HG02885 (cell line): ENCODE measurements at regions not wholly inside any gene's neighbourhood (a gene's known extent, or its start where the extent isn't known, plus 50 kb on each side); places are given as distances from the start of the nearest gene placed in this dataset.

Experiments used
- ATAC-seq: cut with Tn5 transposase; IDR thresholded peaks from one replicate; pipeline ENCODE4 v1.9.1; 2021; ENCODE audit warnings: mild to moderate bottlenecking; ENCODE audit not compliant: unreplicated experiment, poor library complexity

- no peak for ATAC-seq
Observed at GRCh38 chr2:56444339-56444738, 260.5 kb downstream of the CCDC85A start.

- no peak for ATAC-seq
Observed at GRCh38 chr2:56448403-56449001, 264.7 kb downstream of the CCDC85A start.

DNA sequence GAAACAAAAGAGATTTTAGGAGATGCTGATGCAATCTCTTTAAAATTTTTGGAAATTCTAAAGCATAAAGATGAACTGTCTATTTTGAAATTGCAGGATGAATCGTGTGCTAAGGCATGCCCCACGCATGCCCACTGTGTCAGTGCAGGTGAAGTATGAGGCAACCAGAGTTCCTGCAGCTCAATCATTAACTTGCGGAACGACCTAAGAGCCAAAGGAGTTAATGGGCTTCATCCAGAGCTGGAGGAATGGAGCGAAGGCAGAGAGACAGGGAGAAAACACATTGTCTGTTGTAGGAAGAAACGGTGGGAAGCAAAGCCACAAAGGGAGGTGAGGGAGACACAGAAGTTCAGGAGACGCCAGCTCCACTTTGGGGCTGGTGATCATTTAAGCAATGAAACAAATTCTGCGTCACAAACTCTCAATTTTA lies 265.2 kb downstream of the CCDC85A start:
- ATAC-seq: no peak

DNA sequence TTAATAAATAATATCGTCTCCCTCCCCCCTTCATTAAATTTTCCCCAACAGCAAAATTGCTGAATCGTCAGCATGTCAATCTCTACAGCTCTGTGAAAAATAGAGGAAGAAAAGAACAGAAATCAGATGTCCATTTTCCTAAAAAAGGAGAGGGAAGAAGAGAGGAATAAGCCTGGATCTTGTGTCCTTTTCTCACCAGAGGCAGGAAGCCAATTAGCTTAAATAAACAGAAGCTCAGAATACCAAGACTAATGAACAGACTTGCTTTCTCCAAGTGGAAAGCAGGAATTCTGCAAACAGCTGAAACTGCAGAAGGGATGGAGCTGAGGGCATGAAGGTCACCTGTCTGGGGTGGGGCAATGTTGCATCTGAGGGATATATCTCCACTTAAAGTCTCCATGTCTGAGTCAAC lies 265.7 kb downstream of the CCDC85A start:
- no peak for ATAC-seq

GRCh38 chr2:56450047-56450446 lies 266.3 kb downstream of the CCDC85A start:
- ATAC-seq: no peak

- no peak for ATAC-seq
Observed at GRCh38 chr2:56450772-56451171, 267.0 kb downstream of the CCDC85A start.

- ATAC-seq: no peak
Observed at GRCh38 chr2:56455642-56456041, 271.9 kb downstream of the CCDC85A start.

- no peak for ATAC-seq
Observed at GRCh38 chr2:56456791-56457190, 273.0 kb downstream of the CCDC85A start.

DNA sequence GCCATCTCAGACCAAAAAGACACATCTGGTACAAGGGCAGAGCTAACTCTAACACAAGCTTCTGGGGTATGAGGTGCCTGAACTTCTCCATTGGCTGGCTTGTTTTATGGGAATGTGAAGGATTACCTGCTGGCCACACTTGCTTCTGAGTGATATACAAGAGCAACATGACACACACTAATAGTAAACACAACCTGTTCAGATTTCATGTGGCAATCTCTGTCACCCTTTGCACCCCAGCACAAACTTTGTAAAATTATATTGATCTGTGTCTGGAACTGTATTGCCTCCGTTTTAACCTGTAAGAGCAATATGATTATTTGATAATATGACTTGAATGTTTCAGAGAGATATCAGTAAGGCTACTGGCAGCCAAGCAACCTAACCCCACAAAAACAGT lies 276.7 kb downstream of the CCDC85A start:
- ATAC-seq: no peak

GRCh38 chr2:56464066-56464465 lies 280.3 kb downstream of the CCDC85A start:
- ATAC-seq: no peak

- no peak for ATAC-seq
Observed at GRCh38 chr2:56464613-56465012, 280.8 kb downstream of the CCDC85A start.

GRCh38 chr2:56465491-56465890 lies 281.7 kb downstream of the CCDC85A start:
- no peak for ATAC-seq

DNA sequence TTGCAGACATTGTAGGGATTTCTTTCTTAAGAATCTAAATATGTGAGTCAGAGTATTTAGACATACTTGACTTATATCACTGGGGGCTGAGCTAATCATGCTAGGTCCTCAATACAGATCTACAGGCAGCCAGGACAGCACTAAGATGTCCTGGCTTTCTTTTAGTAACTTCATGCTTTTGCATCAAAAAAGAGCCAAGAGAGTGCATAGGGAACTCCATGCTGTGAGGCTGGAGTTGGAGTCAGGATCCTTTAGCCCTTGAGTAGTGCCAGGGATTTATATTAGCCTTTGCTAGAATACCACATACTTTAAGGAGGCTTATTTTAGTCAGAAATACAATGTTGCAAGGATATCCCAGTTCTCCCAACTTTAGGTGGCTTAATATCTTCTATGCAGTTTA lies 289.7 kb downstream of the CCDC85A start:
- no peak for ATAC-seq

DNA sequence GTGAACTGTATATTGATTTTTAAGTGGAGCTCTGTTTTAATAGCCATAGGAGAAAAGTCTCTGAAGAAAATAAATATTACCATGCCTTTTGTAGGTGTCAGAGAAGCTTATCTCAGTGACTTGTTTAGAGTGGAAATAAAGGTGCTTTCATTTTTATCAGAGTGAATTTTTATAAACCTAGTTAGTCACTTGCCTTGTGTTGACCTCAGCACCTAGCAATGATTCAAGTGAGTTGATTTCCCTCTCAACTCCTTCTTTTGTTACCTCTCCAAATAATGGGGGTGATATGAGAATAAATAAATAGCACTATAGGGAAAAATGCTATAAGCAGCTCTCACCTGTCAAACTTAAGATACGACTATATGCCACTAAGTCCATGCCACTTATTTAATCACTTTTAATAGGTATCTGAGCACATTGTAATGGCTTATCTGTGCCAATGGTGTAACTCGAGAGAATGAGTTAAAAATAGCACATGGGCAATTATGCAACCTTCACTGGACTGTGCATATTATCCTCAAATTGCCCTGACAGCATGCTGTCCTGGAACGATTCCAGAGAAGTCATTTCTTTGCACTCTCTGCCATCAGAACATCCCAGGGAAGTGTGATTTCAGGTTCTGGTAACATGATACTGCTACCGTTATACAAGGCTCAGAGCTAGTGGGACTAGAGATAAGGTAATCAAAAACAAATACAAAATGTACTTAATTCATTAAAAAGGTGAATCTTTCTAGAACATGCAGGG lies 290.8 kb downstream of the CCDC85A start:
- ATAC-seq: no peak

- ATAC-seq: no peak
Observed at GRCh38 chr2:56475191-56475590, 291.4 kb downstream of the CCDC85A start.

DNA sequence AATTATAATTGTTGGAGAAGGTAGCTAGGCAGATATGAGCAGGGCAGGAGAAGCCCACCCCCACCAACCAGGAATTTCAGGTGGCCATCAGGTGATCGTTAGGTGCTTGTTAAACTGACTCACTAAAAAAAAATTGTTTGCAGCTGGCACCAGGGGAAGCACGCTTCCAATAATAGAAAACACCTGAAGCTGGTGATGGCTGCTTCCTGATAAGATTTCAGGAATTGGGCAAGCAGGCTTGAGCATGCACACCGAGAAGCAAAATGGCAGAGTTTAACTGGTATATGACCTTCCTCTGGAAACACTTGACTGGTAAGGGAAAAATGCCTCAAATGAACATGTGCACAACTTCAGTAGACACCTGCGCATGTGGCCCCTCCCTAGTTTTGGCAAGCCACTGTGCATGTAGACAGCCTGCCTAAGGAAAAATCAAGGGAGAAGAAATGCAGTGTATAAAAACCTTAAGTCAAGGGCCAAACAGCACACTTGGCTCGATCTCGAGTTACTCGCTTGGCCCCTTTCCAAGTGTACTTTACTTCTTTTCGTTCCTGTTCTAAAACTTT lies 292.8 kb downstream of the CCDC85A start:
- ATAC-seq: no peak

DNA sequence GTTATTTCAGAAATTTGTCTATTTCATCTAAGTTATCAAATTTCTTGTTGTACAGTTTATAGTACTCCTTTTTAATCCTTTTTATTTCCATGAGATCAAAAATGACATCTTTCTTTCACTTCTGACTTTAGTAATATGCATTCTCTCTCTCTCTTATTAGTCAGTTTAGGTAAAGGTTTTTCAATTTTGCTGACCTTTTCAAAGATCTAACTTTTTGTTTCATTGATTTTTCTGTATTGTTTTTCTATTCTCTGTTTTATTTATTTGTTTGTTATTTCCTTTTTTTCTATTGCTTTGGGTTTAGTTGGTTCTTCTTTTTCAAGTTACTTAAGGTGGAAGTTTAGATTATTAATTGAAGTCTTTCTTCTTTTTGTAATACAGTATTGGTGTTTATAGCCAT lies 294.2 kb downstream of the CCDC85A start:
- no peak for ATAC-seq

GRCh38 chr2:56483081-56483480 lies 299.3 kb downstream of the CCDC85A start:
- no peak for ATAC-seq

GRCh38 chr2:56484906-56485305 lies 301.1 kb downstream of the CCDC85A start:
- ATAC-seq: no peak

DNA sequence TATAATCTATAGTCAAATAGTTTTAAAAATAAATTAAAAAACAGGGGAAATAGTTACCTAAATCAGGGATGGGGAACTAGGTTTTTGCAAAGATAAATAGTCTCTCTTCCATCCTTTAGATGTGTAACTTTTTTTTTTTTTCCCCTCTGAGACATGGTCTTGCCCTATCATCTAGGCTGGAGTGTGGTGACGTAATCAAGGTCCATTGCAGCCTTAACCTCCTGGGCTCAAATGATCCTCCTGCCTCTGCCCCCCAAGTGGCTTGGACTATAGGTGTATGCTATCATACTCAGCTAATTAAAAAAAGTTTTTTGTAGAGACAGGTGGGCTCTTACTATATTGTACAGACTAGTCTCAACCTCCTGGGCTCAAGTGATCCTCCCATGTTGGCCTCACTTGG lies 316.5 kb downstream of the CCDC85A start:
- ATAC-seq: no peak

GRCh38 chr2:56502616-56503015 lies 318.8 kb downstream of the CCDC85A start:
- no peak for ATAC-seq

DNA sequence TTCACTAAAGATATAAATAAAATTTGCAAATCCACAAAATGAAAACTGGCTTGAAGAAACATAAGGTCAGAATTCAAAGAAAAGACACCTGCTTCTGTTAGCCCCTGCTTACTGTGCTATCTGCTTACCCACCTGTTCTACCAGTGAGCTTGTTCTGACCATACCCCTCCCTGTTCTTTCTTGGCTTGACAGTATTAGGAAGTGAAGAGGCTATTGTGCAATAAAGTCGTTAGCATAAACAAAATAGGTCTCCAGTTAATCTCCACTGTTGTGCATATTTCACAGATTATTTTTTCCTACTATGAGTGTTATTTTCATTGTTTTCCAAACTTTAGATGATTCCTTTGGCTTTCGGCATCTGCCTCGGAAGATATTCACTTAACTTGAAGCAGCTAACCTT lies 322.1 kb downstream of the CCDC85A start:
- no peak for ATAC-seq
